DMS79 (cell line): ENCODE measurements at regions not wholly inside any gene's neighbourhood (a gene's known extent, or its start where the extent isn't known, plus 50 kb on each side); places are given as distances from the start of the nearest gene placed in this dataset.
"Not testable (repeated sequence)": the region's sequence is repeated elsewhere in the genome, so short reads cannot be mapped to it uniquely, and the experiment has no call there.

ENCODE experiments used
- DNase-seq: peaks from one replicate; lab custom pipeline; 2025; lab: John Stamatoyannopoulos, UW

- DNase-seq = not testable (repeated sequence)
Measured at GRCh38 chr6:4725136-4725760, 51.0 kb upstream of the CDYL start.

DNA sequence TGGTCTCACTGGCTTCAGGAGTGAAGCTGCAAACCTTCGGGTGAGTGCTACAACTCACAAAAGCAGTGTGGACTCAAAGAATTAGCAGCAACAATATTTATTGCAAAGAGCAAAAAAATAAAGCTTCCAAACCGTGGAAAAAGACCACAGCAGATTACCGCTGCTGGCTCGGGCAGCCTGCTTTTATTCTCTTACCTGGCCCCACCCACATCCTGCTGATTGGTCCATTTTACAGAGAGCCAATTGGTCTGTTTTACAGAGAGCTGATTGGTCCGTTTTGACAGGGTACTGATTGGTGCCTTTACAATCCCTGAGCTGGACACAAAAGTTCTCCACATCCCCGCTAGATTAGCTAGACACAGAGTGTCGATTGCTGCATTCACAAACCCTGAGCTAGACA lies 51.5 kb upstream of the CDYL start:
- not testable (repeated sequence) for DNase-seq

DNA sequence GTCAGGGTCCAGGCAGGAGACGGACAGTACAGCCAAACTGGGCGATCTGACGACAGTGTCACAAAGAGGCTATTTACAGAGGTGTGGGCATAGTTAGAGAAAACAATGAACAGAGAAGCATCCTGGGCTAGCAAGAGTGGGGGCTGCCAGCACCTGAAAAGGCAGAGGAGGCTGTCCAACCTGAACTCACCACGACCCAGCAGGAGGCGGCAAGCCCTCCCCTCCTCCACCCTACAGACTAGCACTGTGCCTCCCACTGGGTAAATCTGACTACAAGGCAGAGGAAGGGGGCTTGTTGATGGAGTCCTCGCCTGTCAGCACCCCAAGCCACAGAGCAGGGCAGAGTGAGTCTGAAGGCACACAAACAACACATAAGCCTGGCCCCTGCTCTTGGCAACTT lies 52.8 kb upstream of the CDYL start:
- DNase-seq = no peak

GRCh38 chr6:4721368-4721767 lies 54.8 kb upstream of the CDYL start:
- DNase-seq = not testable (repeated sequence)

DNA sequence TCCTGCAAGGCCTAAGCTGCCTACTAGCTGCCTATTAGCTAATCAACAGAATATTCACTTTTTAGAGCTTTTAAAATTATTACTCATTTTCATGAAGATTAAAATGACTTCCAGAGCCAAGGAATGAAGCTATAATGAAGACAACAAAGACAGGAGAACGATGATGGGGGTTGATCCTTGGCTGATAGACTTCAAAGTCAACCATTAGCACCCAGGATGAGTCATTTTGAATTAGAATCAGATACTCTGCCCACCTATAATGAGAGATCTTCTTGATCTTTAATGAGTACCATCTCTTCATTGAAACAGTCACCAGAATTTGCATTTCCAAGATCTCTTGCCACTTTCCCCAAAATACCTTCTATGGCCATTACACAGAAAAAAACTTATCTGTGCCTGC lies 56.7 kb upstream of the CDYL start:
- no peak for DNase-seq

- DNase-seq = no peak
Measured at GRCh38 chr6:4717856-4718255, 58.3 kb upstream of the CDYL start.

- DNase-seq = no peak
Measured at GRCh38 chr6:4717124-4717523, 59.1 kb upstream of the CDYL start.

GRCh38 chr6:4714961-4715501 lies 61.2 kb upstream of the CDYL start:
- DNase-seq = no peak

GRCh38 chr6:4712291-4712690 lies 63.9 kb upstream of the CDYL start:
- no peak for DNase-seq

GRCh38 chr6:4707011-4707410 lies 69.2 kb upstream of the CDYL start:
- no peak for DNase-seq

- DNase-seq = no peak
Measured at GRCh38 chr6:4705809-4706208, 70.4 kb upstream of the CDYL start.

DNA sequence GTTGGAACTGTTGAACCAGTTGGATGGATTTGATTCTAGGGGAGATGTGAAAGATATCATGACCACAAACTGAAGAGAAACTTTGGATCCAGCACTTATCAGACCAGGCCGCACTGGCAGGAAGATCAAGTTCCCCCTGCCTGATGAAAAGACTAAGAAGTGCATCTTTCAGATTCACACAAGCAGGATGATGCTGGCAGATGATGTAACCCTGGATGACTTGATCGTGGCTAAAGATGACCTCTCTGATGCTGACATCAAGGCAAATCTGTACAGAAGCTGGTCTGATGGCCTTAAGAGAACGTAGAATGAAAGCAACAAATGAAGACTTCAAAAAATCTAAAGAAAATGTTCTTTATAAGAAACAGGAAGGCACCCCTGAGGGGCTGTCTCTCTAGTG lies 72.8 kb upstream of the CDYL start:
- DNase-seq = no peak

DNA sequence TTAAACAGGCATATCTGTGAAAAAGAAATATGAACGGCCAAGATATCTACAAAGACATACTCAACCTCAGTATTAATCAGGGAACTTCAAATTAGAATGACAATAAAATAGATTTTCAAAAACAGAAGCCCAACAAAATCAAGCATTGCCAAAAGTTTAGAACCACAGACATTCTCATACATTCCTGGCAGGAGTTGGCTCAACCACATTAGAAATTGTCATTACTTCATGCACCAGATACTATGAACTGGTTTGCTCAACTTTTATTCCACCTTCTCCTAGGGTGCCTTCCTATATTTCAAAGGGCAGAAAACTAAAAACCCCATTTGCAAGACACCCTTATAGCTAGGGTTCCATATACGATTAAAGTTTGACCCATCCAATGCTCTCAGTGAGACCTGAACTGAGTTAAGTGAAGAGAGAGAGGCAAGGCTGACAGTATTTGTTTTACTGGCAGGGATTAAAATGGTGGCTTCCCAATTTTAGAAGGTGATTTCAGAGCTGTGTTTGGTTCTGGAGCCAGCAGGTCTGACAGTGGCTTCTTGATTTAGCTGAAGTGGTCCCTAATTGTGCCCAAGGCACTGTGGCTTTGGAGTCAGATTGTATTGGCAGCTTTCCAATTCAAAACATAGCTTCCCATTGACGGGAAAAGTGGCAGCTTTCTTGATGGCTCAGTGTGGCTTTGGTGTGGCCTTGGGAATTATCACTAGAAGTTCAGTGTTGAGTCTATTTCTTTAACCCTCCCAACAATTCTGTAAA lies 77.1 kb upstream of the CDYL start:
- DNase-seq = no peak

DNA sequence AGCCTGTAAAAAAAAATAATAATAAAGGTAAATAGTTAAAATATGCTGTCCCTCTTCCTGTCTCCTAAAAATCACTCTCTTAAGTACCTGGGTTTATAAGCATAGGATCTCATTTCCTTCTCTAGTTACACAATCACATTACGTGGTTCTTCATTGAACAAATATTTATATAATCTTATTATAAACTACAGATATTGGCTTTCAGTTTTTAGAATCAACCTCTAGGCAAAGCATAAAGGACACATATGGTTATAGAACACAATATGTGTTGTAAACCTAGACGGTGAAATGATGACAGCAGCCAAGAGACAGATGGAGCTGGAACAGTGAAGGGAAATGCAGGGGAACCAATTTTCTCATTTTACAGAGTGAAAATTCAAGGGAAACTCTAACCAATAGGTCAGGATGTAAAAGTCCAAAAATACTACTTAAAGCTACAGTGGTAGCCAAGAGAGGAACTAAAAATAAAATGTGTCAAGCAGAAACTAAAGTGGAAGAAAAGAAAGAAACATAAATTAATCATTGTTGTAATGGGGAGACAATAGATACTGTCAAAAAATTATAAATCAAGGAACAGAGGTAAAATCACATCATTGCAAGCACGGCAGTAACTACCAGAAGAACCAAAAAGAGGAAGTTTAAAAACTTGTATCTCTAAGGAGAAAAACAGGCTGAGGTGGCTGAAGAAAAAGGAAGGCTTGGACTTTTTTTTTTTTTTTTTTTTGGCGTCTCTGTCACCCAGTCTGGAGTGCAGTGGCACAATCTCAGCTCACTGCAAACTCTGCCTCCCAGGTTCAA lies 82.8 kb upstream of the CDYL start:
- DNase-seq = no peak

GRCh38 chr6:4692664-4693063 lies 83.5 kb upstream of the CDYL start:
- no peak for DNase-seq

DNA sequence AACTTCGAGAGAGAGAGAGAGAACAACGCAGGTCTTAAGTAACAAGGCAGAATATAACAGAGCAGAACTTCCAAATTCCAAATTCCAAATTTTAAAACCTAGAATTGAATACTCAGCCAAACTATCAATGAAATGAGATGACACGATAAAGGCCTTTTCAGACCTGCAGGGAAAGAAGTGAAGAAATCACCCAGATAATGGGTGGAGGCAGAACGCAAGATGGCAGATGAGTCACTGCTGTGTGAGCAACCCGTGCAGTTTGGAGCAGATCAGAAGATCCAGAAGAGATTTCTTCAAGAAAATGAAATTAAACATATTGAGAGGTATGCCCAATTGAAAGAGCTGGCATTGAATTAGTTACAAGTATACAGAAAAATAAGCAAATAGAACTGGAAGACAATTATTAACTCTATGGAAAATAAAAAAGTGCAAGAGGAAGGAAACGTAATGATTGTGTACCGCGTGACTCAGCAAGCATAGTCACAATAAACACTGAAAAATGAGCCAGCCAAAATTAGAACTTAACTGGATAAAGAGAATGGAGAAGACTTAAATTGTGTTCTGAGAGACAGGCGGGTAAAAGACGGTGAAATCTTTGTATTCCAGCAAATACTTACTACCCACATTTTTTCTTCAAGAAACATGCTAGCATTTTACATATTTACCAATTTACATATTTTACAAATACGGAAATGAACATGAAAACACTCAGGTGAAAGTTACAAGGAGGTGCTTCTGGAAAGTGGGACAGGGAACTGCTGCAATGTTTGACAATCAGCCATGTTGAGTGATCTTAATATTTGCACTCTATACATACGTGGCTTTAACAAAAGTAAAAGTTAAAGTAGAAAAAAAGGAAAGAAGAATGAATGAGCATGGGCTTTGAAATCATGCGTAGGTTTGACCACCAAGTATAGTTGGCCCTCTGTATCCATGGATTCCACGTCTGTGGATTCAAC lies 87.9 kb upstream of the CDYL start:
- DNase-seq = no peak

GRCh38 chr6:4687656-4687988 lies 88.6 kb upstream of the CDYL start:
- DNase-seq = no peak

GRCh38 chr6:4682431-4683097 lies 93.6 kb upstream of the CDYL start:
- no peak for DNase-seq

- DNase-seq = no peak
Measured at GRCh38 chr6:4678506-4679300, 97.5 kb upstream of the CDYL start.

GRCh38 chr6:4677751-4678065 lies 98.5 kb upstream of the CDYL start:
- no peak for DNase-seq
